GM21367 (cell line): ENCODE measurements at regions not wholly inside any gene's neighbourhood (a gene's known extent, or its start where the extent isn't known, plus 50 kb on each side); places are given as distances from the start of the nearest gene placed in this dataset.

Source experiments
- ATAC-seq: cut with Tn5 transposase; IDR thresholded peaks from one replicate; pipeline ENCODE4 v1.9.1; 2021; ENCODE audit not compliant: unreplicated experiment

DNA sequence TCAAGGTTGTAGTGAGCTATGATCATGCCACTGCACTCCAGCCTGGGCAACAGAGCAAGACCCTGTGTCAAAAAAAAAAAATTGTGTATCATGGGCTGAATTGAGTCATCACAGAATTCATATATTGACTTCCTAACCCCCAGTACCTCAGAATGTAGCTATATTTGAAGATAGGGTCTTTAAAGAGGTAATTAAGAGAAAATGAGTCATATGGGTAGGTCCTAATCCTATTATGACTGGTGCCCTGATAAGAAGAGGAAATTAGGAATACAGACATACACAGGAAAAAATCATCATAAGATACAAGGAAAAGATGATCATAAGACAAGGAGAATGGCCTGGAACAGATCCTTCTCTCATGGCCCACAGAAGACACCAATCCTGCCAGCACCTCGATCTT lies 466.4 kb upstream of the ACVR2A start:
- ATAC-seq: no peak

DNA sequence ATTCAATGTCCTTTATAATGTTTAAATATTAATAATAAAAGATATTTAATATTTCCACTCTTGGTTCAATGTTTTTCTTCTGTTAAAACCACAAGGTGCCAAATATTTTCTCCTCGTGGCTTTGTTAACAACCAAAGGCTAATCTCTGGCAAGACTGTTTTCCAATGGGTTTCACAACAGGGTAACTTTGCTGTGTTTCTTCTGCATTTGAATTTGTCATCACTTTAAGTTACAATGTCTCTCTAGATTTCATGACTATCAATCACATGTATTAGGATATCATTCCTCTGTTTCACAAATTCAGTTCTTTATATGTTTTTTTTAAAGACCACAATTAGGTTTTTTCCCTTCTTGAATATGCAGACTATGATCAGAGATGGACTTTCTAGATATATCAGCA lies 469.8 kb upstream of the ACVR2A start:
- ATAC-seq: no peak

DNA sequence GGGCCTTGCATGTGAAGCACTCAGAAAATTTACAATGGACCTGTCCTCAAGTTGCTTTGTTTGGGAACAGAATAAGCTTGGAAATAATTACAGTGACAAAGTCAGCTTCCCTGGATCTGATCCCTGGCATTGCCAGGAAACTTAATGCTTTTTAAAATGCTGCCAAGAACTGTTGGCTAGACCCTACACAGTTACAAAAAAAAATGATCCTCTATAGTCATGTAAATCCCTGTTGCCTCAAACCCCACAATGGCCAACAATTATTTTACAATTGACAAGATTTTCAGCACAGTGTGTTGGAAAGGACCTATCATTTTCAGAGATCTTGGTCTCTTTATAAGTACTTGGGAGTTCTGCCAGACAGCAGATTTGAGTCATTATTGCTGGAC lies 470.4 kb upstream of the ACVR2A start:
- ATAC-seq: no peak

DNA sequence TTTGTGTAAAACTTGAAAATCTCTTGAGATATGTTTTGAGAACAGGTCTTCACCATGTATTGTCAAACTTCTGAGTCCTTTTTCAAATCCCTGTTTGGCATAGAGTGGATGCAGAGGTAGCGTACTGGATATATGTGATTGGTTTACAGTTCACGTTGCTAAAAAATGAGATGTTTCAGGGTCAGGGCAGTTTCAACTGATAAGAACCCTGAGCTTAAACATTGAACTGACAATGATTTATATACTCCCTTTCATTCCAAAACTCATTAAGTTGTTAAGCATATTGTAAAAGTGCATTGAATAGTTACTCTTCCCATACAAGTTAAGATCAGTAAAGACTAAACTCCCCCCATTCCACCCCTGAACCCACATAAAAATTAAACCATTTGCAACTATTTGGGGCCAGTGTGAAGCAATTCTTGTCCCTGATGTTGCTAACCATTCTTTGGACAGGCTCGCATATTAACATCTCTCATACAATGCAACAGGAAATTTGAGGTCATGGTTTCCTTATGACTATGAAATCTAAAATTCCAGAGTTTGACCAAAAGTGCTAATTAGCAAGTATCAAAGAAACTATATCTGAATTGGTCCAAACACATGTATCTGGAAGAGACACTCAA lies 470.9 kb upstream of the ACVR2A start:
- no peak for ATAC-seq

DNA sequence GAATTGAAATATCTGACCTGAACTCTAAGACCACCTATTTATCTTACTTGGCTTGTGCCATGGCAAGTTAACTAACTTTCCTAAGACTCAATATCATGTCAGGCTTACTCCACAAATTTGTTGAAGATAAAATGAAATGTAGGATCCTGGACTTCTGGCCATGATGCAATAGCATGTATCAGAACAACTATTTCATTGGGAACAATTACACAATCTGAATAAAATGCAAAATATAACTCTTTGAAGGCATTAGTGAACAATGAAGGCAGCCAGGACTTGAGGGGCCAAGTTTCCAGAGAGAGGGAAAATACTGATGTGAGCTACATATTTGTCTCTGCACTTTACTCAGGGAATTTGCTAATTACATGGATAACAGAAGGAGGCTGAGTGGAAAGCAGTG lies 476.5 kb upstream of the ACVR2A start:
- ATAC-seq: no peak

DNA sequence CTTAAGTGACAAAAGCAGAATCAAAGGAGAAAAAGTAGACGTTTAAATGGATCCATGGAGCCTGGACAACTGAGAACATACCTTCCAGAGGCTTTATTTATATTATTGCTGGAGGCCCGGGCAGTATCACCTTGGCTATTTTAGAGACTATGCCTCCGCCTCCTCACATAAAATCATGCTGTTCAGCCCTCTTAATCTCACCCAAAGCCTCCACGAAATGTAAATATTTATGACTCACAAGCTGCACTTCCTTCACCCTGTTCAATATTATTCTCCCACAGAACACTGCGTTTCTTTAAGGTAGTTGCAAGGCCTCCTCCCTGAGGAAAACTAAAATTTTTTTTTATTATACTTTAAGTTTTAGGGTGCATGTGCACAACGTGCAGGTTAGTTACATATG lies 478.6 kb upstream of the ACVR2A start:
- ATAC-seq: no peak

DNA sequence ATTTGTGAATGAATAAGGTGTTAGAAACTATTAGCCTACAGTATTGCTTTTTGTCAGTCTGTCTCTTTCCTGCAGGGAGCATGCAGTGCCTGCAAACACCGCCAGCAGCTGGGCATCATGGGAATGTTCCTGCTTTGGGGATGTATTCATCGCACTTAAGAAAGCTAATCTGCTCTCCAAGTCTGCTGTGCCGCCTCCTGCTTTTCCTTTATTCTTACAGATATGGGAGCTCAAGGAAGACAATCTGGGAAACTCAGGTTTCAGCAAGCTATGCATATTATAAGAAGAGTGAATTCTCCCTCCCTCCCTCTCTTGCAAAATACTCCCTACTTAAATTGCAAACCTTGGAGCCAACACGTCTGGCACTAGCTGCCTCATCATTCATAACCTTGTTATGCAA lies 479.2 kb upstream of the ACVR2A start:
- no peak for ATAC-seq

DNA sequence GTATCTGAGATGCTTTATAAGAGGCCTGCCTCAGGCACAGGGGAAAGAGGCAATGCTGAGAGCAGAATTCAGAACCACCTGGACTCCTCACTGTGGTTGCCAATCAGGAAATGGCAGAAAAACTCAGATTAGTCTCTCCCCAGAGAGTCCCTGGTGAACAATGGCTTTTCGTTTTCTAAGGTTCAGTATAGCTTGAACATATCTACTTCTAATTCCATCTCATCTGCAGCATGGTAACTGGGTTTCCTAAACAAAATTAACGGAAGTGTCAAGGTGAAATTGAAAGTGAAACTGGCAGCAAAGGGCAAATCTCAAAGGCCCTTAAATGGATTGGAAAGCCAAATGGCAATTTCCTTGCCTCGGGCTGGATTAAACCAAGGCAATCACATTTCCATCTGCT lies 480.2 kb upstream of the ACVR2A start:
- ATAC-seq: peak; percentile 72

DNA sequence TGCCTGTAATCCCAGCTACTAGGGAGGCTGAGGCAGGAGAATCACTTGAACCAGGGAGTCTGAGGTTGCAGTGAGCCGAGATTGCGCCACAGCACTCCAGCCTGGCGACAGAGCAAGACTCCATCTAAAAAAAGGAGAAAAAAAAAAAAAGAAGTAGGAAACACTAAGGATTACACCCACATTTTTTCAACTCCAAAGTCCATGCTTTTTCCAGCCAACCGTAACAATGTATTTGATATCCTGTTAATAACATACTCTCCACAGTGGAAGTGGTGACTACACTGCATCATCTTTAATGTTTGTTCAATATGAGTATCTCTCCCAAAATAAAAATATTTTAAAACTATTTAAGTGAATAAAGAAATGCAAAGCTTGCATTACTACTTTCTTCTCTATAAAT lies 481.6 kb upstream of the ACVR2A start:
- ATAC-seq: no peak

DNA sequence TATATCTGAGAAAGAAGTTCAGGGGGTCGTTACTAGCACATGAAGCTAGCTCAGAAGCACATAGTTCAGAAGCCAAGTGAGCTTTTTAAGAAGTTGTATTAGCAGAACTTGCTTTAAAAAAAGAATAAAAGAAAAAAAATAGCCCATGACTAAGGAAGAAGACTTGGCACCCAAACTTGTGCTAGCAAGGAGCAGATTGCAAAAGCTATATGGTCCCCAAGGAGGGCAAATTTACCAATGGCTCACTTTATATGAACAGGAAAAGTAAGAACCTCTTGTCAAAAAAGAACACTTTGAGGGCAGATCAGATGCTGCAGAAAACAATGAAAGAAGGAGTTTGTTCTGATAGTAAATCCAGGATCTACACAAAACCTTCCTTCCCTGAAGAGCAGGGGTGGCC lies 486.5 kb upstream of the ACVR2A start:
- no peak for ATAC-seq

DNA sequence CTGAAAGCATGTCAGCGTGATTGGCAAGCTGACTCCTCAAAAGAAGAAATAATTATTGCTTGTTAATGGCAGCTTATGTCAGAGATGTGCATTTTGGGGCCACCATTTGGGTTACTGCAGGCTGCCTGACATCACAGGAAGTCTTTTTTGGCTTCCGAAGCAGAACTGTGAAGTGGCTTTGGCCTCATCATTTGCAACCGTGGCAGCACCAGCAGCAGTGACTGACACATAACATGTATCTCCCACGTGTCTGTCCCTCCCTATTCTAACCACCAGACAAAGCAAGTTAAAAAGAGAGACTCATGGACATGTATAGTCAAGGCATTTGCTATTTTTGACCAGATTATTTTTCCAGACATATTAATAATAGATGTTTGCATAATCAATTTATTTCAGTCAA lies 488.7 kb upstream of the ACVR2A start:
- no peak for ATAC-seq

DNA sequence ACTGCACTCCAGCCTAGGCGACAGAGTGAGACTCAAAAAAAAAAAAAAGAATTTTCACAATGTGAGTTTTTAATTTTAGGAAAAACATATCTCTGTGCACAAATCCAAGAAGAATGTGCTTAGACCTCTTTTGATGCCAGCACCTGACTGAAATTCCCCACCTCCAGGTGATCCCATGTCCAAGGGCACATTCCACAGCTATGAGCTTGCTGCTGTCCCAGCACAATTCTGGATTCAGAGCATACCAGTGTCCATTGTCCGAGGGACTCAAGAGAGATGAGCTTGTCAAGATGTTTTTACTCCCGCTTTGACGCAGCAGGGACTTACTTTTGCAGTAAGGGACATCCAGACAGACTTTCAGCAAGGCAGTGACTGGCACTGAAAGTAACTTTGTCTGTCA lies 489.1 kb upstream of the ACVR2A start:
- no peak for ATAC-seq

DNA sequence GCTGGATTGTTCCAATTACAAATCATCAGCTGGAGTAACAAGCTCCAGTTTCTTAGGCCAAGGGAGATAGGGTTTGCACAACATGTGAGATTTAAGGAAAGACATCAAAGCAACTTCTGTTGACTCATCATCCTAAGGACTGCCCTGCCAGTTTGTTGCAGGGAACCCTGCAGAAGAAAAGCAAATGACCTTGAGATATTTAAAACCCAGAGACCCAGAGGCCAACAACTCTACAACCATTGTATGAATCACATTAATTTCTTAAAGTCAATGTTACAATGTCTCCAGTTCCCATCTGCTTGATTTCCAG lies 491.8 kb upstream of the ACVR2A start:
- ATAC-seq: no peak

DNA sequence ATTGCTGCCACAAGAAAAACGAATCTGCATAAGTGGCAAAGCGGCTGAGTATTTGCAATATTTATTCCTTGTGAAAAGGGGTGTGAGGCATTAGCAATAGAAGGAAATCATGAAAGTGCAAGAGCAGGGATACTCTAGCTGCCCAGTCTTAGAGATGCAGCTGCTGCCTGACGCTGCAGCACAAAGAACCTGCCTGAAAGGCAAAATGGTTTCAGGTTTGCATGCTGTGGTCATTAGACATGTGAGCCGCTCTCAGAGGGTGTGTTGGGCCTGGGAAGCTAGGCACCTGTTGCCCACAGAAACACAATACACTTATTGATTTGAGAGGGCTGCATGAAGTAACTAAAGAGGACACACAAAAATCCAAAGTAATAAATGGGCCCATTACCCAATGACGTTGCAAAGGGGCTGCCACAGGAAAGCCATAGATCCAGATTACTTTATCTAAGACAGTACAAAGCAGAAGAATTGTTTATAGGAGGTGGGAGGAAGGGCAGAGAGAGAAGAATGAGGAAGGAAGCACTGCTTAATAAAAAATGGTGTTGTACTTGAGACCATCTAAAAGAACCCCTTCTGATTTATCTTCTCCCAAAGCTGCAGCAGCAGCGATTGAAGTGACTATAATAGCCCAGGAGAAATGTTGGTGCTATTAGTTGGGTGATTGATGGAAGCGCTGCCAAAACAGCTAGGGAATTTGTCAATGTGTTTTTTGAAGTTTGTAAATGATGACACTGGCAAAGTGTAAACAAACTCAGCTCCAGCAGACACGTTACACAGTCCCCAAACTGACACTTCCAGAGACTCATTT lies 492.4 kb upstream of the ACVR2A start:
- no peak for ATAC-seq

DNA sequence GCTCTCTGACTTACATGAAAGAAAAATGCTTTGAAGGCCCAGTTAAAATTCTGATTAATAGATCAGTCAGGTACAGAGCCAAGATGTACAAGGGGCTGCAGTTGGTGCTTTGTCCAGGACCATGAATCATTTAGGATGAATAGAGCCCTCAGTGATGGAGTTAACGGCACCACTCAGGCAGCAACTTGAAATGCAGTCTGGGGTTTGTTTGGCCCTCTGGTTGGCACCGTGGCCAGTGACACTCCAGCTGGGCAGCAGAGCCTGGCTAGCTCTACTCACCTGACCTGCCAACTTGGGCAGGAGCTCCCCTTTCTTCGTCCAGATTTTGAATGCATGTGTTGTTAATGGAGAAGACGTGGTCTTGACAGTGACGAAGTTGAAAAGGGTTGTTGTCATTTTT lies 493.0 kb upstream of the ACVR2A start:
- no peak for ATAC-seq

DNA sequence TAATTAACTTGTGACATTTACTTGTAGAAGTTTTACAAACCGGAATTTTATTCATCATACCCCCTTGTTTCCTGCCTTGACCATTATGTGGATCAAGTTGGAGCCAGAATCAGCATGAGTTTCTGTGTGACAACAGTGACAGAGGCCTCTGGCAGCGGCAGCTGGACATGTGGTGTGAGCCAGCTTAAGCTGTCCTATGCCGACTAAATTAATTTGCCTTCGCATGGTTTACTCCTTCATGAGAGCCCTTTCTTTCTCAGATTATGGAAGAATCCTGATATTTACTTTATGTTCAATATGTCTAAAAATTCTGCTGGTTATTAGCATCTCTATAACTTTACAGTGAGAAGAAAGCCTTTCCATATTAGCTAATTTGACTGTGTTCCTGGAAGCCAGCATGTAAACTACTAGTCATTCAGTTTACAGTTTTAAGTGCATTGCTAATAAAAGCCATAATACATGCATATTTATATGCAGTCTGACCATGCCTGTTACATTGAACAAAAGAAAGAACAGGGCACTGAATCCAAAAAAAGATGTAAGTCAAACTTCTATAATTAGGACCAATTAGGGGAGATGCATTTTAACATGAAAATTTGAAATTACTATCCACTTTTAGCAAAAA lies 495.8 kb upstream of the ACVR2A start:
- no peak for ATAC-seq

DNA sequence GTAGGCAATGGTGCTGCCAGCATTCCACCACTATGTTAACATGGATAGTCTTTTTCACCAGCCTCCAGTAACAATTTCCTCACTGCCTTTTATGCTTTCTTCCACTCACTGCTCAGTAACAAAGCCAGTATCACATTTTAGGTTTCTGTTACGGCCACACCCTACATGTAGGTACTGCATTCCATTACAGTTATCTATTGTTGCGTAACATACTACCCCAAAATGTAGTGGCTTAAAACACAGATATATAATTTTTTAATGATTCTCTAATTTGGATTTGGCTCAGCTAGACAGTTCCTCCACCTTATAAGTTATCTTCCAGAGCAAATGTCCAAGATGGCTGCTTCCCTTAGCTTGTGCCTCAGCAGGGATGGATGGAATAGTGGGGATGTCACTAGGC lies 498.7 kb upstream of the ACVR2A start:
- ATAC-seq: no peak

DNA sequence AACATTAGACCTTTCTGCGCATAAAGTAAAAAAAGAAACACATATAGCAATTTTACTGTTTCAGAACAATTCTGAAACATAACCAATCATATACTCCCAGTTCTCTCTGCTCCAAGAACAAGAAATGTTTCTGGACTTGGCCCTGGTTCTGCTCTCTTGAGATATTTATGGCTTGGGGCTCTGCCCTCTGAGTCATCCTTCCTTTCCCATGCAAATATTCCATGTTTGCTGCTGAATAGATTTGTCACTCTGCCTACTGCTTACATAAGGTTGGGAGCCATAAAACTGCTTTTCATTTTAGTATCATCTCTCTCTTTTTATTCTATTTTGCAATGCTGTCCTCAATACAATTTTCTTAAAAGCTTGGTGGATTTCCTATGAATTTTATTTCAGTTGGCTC lies 499.6 kb upstream of the ACVR2A start:
- no peak for ATAC-seq

DNA sequence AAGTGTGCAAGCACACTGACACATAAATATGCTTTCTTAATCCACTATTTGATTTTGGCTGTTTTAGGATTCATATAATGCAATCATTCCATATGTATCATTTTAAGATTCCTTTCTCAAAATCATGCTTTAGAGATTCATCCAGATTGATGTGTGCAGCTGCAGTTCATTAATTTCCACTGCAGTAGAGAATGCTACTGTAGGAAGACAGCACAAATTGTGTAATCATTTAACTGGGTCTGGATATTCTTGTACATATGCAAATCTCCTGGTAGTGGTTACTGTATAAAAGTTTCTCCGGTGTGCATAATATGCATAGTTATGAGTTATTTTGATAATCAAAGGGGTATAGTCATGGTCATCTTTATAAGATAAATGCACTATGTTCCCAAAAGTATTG lies 502.5 kb upstream of the ACVR2A start:
- ATAC-seq: no peak

DNA sequence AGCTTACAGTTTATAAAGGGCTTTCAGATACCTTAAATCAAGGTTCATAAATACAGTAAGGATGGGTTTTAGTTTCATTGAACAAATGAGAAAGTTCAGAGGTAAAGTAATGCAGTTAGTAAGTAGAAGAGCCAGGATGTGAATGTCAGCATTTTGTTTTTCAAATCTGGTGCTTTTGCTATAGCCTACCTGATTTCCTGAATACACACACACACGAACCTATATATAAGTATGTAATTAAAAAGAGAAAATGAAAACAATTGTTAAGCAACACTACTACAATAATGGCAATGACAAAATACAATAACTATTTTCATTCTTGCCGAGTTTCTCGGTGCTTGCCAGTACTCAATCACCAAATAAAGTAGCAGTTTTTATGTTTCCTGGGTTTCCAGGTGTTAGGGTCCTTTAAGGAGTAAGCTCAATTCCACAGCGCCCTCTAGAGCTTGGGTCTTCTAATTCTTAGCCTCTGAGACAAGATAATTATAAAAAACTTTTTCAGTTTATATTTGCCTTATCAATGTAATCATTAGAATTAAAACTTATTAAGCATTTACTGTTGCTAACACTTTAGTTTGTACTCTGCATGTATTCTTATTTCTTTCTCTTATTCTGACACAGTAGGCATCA lies 512.9 kb upstream of the ACVR2A start:
- ATAC-seq: peak; percentile 61

DNA sequence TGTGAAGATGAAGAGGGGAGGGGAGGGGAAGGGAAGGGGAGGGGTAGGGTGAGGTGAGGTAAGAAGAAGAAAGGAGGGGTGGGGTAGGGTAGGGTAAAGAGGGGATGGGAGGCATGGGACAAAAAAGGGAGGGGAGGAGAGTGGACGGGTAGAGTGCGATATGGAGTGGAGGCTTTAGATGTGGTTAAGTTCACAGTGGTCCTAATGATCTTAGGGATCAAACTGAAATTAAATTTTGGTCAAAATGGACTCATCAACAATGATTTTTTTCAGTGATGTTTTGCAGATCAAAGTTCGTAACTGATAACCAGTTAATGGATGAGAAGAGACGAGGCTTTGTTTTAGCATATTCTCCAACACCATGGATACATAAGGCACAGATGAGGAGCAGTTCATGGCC lies 513.9 kb upstream of the ACVR2A start:
- no peak for ATAC-seq

DNA sequence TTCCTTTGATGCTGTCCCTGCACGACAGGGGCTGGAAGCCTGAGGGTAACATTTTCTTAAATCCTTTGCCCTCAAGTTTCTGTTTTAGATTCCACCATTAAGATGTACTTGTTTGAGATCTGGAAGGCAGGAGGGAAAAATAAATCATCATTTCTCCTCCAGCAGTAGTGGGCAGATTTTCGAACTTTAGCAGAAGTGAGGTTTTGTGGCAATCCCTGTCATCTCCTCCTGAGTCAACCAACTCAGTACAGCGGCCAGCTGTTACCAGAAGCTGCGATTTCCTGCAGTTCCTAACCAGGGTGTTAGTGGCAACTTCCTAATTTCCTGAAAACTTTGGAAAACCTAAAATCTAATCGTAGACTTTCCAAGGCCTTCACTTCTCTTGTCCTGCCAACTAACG lies 517.2 kb upstream of the ACVR2A start:
- ATAC-seq: no peak
